ENCODE measurements at regions not wholly inside any gene's neighbourhood (a gene's known extent, or its start where the extent isn't known, plus 50 kb on each side); places are given as distances from the start of the nearest gene placed in this dataset.

DNA sequence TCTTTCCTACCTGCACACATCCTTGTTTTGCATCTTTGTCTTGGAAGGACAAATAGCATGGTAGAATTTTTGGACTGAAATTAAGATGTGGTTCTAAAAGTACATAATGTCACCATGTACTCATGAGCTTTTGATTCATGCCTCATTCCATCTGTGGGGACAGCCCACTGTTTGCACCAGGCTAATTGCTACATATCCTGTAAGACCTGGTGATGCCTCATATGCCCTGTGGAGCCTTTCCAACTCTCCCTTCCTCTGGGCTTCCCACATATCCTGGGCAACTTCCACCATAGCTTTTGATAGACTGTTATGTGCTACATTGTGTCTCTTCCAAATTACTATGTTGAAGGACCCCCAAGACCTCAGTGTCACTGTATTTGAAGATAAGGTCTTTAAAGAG lies 213.6 kb upstream of the PREP start:
- no peak for DNase-seq (ENCODE audit: low spot score)

DNA sequence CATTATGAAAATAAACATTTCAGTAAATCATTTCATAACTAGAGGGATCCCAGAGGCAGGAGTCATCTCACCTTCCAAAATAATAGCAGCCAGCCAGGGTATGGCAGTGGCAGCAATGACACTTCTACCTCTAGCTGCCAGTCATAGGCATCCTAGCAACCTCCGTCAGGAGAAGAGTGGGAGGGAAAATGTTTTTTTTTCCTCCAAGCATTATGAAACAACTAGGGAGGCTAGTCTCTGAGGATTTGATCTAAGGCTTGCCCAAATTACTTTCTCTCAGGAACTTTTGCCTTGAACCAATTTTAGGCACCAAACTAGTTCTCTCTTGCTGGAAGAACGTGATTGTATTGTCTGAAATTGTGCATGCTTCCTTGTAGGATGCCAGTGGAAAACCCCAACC lies 208.7 kb upstream of the PREP start:
- DNase-seq (ENCODE audit: low spot score), result no peak

DNA sequence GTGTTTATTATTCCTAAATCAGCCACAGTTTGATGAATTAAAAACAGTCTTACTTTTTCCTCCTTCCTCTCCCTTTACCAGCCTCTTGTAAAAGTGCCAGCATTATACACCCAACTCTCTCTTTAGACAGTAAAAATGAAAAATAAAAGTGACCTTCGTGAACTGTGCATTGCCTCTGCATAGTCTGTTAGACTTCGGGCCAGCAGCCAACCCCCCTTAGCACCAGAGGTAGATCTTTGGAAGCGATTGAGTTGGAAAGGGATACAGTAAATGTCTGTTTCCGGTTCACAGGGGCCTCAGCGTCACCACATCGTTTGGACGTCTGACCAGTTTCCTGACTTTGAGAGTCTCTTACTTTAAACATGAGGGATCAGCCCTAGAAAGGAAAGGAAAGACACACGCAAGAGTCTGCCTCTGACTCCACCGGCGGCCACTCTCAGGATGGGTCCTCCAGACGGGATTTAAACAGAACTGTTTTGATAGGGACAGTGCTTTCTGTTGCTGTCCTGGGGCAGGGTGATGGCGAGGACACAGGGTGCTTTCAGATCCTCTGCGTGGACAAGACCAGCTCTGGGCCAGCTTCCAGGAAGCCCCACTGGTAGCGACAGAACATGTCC lies 206.6 kb upstream of the PREP start:
- DNase-seq (ENCODE audit: low spot score), result no peak

DNA sequence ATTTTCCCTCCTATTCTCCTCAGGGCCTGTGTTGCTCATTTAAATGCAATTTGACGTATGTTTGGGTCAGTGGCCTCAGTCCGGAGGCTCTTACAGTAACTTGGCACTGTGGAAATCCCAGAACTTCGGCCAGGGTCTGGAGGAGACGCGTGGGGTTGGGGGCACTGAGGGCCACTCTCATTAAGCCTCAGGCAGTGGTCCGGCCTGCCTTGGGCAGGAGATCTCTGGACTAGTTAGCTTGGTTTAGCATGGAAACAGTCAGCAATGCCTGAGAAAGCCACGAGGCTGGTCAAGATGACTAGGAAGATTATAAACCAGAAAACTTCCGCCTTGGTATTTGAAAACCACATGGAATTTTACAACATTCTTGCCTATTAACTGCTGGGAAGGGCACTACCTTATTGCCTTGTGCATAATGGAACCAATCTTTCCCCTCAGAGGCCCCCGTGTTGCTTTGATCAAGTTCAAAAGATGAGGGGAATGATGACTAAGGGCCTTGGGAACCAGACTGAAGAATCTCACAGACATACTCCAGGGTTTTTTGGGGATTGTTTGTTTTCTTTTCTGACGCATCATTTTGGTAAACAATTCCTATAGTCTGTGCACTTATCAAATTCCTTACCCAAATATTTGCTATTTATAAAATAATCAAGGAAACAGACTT lies 206.0 kb upstream of the PREP start:
- DNase-seq (ENCODE audit: low spot score), result no peak

DNA sequence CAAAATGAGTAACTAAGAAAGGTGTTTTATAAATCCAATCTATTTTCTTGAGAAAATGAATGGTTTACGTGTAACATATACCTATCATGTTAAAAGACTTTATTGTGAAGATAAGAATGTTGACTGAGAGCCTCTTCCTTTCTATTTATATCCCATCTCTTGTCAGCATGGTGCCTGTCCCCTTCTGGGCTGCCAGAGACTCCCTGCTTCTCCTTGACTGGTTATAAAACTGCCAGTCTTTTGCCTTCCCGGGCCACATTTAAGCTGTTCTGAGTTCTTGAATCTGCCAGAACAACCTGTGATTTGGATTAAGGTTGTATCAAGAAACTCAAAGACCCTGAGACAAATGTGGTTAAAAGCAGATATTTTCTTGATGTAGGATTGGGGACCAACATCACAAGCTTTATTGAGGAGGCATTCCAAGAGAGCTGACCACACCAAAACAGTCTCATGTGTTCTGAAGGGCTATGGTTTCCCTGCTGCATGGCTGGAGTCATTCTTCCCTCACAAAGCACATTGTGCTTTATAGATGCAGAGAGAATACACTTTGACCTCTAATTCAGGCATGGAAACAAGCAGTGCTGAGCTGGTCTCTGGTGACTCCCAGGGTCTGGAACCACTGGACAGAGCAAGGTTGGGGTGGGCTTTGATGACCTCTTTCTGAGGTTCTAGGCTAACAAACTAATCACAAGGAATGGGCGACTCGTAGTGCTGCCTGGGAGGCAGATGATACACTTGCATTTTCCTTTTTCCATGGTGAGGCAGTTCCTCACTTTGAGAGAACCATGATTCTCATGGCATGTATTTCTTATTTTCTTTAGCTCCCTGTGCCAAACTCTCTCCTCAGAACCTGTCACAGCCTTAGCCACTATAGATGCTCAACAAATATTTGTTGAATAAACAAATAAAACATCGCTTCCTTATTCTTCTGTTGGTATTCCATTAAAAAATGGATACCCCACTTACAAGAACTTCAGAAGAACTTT lies 205.0 kb upstream of the PREP start:
- DNase-seq (ENCODE audit: low spot score), result no peak

DNA sequence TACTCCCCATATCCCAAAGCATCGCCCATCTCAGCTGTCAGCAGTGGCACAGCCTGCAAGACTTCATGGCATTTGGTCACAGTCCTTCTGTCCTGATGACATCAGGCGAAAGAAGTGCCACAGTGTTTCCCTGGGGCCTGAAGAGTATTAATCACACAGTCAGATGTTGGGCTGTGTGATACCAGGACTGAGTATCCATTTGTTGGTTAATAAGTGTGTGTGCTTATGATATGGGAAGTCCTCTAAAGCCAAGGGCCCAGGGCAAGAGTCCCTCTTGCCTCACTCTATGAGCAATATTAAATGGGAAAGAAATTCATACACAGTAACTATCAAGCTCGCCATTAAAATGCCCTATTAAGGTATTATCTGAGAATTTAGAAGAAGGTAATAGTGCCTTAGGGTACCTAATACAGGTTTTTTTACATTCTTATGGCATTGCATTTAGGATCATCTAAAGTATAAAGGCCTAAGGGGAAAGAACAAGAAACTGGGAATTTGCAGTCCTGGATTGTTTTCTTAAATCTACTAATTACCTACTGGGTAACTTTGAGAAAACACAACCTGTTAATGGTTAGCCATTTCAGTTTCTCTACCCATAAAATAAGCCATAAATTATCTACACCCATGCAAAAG lies 204.1 kb upstream of the PREP start:
- DNase-seq (ENCODE audit: low spot score), result no peak

DNA sequence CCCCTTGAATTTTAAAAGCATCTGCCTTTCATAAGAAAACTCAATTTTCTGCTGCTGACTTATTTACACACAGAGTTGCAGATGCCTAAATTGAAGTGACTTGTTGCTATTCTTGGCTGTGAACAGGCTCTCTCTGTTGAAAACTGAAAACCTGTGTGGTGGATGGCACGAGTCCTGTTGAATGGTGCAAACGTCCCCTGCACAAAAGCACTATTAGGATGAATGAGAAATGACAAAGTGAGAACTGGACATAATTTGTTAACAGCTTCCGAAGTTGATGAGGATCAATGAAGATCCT lies 201.7 kb upstream of the PREP start:
- DNase-seq (ENCODE audit: low spot score), result no peak

DNA sequence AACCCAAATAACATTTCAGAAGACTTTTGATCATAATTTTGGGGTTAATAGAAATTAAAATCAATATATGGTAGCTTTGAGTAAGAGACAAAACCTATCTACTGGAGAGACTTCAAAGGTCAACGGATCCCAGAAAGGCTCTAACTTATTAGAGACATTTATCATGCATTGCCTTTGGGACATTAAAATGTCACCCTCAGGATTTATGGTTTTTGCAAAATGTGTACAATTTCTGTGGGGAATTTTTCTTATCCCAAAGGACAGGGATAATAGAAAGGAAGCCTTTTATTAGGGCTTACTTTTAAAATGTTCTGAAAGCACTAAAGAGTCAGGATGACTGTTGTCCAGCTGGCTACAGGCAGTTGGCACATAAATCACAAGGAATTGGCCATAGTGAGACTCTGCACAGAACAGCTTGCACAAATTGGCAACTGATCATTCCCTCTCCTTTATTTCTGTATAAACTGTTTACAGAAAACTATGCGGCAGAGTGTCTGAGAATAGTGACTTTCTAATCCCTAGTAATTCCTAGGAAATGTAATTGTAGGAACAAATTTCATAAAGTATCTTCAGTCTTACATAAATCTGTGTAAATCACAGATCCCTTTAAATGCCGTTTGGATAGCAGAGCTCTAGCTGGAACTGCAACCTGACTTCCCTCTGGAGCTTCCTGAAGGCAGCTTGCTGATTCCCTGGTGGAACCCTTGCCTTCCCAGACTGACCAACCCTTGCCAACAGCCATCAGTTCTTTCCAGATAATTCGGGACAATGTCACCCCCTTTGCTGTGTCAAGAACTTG lies 201.1 kb upstream of the PREP start:
- no peak for DNase-seq (ENCODE audit: low spot score)

DNA sequence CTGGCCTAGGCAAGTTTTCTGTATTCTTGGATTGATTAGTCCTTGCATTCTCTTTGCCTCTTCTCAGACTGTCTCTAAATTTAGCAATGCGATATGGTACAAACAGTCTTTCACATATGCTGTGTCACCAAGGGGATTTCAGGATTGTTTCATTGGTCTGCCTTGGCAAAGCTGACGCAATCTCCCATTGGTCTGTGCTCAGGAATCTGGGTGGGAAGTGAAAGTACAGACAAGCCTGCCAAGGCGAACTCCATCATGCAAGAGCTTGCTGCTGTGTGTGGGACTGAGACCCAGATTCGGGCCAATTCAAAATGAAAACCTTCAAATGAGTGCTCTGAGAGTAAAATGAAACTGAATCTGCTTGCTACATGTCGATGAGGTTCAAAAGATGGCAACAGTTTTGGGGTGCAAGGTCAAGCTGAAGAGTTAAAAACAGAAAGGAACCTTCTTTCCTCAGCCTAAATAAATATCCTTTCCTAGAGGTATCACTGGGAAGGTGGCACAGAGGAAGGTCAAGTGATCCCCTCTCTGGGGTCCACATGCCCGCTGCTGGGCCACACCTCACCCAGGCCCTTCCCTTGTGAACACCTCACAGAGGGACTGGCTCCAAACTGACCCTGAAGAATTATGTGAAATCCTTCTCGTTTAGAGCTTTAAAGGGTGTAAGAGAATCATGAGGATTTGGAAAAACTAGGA lies 198.8 kb upstream of the PREP start:
- DNase-seq (ENCODE audit: low spot score), result no peak

DNA sequence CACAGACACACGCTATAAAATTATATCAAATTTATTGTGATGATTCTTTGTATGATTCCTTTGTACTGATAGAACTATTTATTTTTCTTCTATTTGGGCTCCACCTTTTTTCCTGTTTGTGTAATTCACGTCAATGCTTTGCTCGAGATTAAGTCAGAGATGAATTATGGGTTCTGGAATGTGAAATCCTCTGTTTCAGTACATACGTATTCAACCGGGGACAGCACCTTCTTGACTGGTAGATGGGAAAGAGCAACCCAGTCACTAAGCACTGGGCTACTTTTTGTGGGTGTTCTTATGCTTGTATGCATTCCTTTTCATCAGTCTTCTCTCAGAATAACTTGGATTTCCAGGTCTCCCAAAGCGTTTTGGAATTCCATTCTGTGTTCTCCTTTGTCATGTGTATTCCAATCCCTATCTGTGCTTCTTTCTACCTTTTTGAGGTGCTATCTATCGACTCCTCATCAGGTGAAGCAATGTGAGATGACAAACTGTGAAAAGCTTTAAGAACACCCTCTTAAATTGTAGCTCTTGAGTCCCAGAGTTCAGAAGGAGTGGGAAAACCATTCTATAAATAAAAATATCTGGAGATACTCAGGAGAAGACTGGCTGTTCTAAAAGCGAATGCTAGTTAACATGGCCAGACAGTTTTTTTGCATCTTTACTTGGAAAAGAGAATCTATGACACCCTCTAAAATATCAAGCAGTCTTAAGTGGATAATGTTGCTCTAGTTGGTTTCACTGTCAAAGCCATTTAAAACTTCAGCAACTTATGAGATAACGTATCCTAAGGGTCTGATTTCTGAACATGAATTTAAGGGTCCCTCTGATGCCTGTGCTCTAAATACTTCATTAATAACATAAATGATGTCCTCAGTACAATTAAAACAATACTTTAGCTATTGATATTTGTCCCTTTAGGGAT lies 197.7 kb upstream of the PREP start:
- no peak for DNase-seq (ENCODE audit: low spot score)

DNA sequence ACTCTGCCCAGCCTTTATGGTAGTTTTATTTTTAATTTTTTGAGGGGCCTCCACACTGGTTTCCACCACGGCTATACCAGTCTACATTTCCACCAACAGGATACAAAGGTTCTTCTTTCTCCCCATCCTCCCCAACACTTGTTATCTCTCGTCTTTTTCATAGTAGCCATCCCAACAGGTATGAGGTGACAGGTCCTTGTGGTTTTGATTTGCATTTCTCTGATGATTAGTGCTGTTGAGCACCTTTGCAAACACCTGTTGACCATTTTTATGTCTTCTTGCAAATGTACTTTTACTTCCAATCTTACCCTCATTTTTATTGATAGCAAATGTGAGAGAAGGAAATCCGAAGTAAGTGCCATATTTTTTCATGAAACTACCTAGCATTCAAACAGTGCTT lies 195.4 kb upstream of the PREP start:
- no peak for DNase-seq (ENCODE audit: low spot score)

DNA sequence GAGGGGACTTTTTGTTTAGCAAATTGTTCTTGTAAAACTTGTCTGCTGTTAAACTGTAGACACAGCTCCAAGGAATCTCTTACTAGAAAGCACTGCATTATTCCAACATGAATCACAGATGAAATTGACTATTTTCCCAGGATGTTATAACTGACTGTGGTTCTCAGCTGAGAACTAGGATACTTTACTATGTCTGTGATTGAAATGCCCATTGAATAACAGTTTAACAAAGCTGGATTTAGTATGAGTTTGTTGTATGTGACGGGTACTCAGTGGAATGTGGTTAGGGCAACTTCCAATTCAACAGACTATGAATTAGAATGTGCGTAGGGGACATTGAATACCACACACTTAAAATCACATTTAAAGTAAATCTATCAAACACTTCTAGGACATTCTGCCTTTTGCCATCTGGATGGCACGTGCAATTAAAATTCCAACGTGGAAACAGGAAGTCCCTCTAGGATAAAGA lies 193.4 kb upstream of the PREP start:
- DNase-seq (ENCODE audit: low spot score), result no peak

DNA sequence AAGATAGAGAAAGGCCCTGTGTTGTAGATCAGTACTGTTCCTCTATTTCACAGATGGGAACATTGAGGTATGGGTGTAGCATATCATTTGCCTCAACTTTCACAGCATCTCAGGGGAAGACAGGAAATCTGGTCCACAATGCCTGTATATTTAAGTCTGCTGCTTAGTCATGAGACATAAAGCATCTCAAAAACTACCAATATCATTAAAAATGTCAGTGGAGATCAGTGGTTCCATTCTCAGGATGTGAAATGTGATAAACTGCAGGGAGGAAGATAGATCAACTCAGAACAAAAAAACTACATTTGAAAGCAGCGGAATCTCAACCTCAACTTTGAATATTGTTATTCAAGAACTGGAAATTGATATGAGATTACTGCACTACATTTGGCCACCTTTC lies 192.9 kb upstream of the PREP start:
- no peak for DNase-seq (ENCODE audit: low spot score)

DNA sequence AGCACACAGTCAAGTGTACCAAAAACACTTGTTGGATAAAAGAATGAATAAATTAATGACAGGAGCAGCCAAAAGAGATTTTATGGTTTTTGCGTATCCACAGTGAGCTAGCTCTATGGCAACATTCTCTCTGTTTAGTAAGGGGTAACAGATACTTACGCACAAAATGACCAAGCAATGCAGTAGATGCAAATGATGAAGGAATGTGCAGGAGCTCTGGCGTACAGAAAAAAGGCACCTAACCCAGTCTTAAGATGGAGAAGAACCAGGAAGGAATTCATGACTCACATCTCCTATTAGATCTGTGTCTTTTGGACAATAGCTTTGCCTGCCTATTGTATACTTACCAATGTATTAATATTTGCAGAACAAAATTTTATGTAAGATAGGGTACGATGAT lies 191.9 kb upstream of the PREP start:
- no peak for DNase-seq (ENCODE audit: low spot score)

DNA sequence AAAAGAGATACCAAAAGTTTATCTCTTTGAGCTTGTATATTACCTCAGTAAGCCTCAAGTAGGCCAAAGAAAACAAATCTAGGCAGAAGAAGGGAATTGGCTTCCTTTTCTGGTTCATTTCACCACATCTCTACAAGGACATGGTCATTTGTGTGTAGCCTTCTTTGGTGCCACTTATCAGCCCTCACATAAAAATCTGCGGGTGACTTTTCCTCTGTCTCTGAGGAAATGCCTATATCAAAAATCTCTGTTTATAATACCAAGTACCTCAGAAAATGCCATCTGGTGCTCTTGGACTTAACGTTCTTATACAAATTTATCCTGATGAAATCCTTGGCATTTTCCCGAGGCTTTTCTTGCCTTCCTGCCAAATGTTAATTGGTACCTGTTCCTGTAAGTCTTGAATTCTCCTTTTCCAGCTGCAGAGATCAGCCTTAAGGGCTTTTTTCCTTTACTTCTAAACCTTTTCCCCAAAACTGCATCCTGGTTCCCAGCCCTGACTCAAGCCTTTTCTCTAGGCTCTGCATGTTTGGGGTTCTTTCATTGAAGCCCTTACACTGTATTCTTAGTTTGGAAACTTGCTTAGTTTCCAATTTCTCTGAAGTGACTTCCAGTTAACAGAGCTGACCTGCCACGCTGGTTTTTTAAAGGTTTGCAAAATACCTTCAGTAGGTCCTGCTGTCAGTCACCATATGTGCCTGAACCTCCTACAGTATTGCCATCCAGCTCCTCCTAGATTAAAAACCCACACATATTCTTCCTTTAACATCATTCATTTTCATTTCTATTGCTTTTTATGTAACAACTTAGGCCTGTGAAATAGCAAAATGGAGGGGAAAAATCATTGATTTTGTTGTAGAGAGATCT lies 191.2 kb upstream of the PREP start:
- DNase-seq (ENCODE audit: low spot score), result no peak

DNA sequence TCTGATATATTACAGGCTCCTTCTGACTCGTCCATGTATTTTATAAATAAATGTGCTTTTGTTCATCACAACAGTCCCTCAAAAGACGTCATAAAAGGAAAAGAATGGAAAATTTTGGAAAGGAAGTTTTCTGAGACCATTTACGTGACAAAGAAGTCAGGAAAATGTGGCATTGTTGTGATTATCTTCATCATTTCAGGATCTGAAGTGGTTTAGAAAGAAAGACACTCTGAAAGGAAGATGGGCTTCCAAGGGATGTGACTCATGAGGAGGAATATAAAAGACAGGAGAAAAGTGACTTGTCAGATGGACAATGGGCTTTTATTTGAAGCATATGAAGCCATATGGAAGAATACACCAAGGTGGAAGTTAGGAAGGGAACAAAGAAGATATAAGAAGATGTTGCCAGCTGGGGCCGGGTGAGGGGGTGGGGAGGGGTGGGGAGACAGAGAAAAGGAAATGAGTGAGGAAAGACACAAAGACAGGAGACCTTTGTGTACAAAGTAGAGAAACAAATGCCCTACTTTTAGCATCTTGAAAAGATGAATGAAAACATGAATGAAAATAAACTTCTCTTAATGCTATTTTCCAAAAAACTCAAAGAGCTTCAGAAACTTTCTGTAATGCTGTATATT lies 190.3 kb upstream of the PREP start:
- DNase-seq (ENCODE audit: low spot score), result no peak

DNA sequence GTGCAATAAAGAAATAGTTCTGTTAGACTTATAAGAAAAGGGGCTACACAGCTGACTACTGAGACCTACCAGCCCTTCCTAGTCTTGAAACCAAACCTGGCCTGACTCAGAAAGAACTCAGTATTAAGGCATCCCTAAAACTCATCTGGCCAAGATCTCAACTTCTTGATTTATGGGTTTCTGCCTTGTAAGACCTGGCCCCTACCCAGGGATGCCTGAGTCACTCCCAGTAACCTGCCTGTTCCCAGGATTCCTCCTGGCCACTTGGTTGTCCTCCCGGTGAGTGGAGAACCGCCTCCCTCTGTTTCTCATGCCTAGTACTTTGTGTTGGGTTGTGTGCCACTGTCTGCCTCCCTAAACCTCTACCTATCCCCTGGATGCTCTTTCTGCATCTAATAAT lies 189.4 kb upstream of the PREP start:
- no peak for DNase-seq (ENCODE audit: low spot score)

DNA sequence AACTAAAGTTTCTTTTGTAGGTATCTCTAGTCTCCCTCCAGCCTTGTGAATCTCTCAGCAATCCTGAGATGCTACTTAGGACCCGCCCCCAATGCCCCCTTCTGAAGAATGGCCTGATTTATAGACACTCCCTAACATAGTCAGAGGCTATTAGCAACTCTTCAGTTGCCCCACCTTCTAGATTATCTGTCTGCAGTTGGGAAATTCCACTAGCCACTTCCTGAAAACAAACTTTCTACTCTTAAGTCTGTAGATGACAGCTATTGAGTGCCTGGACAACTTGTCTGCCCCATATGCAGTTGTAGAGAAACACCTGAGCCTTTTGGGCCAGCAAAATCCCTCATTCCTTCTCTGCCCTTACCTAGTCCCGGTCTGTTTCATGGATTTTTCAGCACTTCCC lies 188.2 kb upstream of the PREP start:
- no peak for DNase-seq (ENCODE audit: low spot score)
